ENCODE measurements at regions not wholly inside any gene's neighbourhood (a gene's known extent, or its start where the extent isn't known, plus 50 kb on each side); places are given as distances from the start of the nearest gene placed in this dataset.

GRCh38 chr1:65688215-65688566, 104.5 kb upstream of the PDE4B start:
- no peak for DNase-seq

- DNase-seq: no peak
Measured at GRCh38 chr1:65688848-65689247, 103.8 kb upstream of the PDE4B start.

- no peak for DNase-seq
Measured at GRCh38 chr1:65691152-65691900, 101.4 kb upstream of the PDE4B start.

GRCh38 chr1:65691972-65692371, 100.7 kb upstream of the PDE4B start:
- no peak for DNase-seq

GRCh38 chr1:65694126-65694525, 98.6 kb upstream of the PDE4B start:
- DNase-seq: no peak

- no peak for DNase-seq
Measured at GRCh38 chr1:65694933-65695332, 97.8 kb upstream of the PDE4B start.

- DNase-seq: no peak
Measured at GRCh38 chr1:65698590-65698989, 94.1 kb upstream of the PDE4B start.

- no peak for DNase-seq
Measured at GRCh38 chr1:65703853-65704252, 88.8 kb upstream of the PDE4B start.

- DNase-seq: no peak
Measured at GRCh38 chr1:65704318-65704717, 88.4 kb upstream of the PDE4B start.

- DNase-seq: peak; percentile 40
Measured at GRCh38 chr1:65717815-65718454, 74.8 kb upstream of the PDE4B start.

- DNase-seq: no peak
Measured at GRCh38 chr1:65719391-65719790, 73.3 kb upstream of the PDE4B start.

GRCh38 chr1:65722461-65722860, 70.2 kb upstream of the PDE4B start:
- DNase-seq: no peak

GRCh38 chr1:65724151-65724550, 68.5 kb upstream of the PDE4B start:
- no peak for DNase-seq

- no peak for DNase-seq
Measured at GRCh38 chr1:65725064-65725463, 67.6 kb upstream of the PDE4B start.

- DNase-seq: no peak
Measured at GRCh38 chr1:65728504-65728903, 64.2 kb upstream of the PDE4B start.

GRCh38 chr1:65729259-65729658, 63.4 kb upstream of the PDE4B start:
- DNase-seq: no peak

- DNase-seq: peak; percentile 2
Measured at GRCh38 chr1:65734979-65735378, 57.7 kb upstream of the PDE4B start.

GRCh38 chr1:65741993-65742392, 50.7 kb upstream of the PDE4B start:
- DNase-seq: no peak

Data from fibroblast of skin of right biceps (primary cell).